GM18867 (cell line): ENCODE measurements at regions not wholly inside any gene's neighbourhood (a gene's known extent, or its start where the extent isn't known, plus 50 kb on each side); places are given as distances from the start of the nearest gene placed in this dataset.

Experiments used
- ATAC-seq: cut with Tn5 transposase; IDR thresholded peaks from one replicate; pipeline ENCODE4 v1.9.1; 2021; ENCODE audit warnings: mild to moderate bottlenecking, moderate library complexity; ENCODE audit not compliant: unreplicated experiment

DNA sequence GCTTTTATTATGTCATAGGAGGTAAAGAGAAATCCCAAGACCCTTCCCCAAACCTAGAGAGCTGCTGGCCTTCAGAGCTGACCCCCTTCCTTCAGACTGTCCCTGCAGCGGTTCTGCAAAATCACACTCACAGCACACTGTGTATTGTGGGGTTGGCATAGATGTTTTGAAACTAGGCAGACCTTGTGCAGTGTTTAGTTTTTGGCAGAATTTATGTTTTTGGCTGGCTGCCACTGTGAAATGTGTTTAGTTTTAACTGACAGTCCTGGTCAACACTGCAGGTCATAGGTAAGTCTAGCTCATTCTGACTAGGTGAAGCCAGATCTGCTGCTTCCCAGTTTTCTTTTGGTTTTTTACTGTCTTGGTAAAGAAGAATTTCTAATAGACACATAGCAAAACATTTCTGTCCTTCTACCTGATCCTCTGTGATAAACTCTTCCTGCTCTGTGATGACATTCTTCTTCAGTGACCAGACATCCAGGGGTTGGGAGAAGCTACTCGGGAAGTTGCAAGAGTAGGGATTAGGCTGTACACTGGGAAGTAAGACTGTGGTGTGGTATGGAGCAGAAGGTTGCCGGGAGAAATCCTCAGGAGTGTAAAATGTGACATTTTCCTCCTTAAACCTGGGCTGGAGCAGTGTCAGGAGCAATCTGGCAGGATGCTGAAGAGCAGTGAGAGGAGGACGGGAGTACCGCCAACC, 209.6 kb upstream of the MCTP2 start:
- ATAC-seq = no peak

DNA sequence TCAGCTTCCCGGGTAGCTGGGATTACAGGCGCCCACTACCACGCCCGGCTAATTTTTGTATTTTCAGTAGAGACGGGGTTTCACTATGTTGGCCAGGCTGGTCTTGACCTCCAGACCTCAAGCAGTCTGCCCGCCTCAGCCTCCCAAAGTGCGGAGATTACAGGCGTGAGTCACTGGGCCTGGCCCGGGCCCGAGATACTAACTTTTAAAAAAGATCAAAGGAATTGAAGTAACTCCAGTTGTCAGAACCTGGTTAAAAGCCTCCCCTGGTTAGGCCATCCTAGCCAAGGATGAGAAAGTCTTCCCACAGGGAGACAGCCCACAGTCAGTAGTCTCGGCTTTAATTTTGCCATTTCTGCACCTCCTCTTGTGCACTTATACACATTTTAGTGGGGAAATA, 212.3 kb upstream of the MCTP2 start:
- no peak for ATAC-seq

DNA sequence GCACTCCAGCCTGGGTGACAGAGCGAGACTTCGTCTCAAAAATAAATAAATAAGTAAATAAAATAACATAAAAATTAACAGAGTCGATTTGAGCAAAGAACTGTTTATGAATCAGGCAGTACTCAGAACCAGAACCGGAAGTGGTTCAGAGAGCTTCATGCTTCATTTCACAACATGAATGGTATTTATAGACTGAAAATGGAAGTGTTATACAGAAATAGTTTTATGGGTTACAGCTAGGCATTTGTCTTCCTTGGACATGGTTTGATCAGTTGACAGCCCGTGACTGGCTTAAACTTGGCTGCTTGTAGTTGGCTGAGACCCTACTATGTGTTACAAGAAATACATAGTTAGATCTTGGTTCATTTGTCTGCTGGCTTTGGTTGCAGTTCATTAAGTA, 216.0 kb upstream of the MCTP2 start:
- ATAC-seq = no peak

DNA sequence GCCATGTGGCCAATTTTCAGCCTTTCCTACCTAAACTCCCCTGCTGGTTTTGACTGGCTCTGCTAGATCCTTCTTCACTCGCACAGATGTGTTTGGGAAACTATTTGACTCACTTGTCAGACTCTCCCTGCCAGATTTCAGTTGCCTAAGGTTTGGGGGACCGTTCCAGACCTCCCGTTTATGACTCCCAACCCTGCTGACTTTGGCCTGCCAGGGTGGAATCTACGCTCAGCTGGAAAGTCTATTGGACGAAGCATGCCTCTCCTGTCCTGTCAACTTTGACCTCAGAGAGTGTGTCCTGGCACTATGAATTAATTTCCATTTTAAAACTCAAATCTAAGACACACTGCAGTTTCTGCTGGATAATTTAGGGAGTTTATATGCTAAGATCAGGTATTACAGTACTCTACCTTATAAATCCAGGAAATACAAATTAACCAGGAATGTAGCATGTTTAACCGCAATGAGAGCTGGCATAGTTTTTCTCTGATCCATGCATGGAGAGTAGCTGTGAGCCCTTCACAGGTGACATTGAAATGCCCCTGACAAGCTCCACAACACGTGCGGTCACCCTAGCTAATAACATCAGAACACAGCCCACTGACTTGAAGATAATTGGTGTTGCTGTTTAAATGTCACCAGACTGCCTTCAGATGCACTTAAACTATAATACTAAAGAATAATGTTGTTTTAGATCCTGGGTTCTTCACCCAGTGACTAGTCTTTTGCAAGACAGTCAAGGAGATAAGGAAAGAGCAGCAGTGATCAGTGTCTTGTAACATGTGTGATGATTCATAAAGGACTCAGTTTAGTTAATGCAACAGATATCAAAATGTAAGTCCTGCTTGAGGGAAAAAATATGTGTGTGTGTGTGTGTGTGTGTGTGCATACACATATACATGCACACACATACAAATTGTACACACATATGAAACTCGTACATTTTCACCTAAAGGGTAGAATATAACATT, 223.0 kb upstream of the MCTP2 start:
- ATAC-seq = no peak

DNA sequence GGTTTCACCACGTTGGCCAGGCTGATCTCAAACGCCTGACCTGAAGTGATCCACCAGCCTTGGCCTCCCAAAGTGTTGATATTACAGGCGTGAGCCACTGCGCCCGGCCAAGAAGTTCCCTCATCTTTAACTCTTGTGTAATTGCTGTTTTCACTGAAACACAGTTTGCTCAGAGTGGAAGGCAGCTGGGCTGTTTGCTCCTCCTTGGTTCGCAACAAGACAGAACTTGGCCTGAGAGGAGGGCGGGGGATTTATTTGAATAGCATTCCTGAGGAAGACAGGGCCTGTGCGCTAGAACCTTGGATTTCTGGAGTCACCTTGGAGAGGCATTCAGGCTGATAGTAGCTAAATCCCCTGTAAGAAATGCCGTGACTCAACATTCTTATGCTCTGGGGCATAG, 226.7 kb upstream of the MCTP2 start:
- ATAC-seq = no peak

DNA sequence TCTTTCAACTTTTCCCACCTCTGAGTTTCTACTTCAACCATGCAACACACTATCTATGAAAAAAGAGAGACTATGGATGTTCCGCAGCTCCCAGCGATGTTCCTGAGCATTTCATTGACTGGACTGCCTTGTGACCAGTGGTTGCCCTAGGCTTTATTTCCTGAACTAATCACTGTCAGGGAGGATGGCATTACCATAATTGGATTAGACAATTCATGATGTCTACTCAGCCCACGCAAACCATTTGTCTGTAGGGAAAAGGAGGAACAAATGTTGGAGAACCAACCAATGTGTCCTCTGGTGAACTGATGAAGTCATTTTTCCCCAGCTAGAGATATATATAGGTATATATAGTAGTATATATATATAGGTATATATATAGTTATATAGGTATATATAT, 229.3 kb upstream of the MCTP2 start:
- no peak for ATAC-seq

DNA sequence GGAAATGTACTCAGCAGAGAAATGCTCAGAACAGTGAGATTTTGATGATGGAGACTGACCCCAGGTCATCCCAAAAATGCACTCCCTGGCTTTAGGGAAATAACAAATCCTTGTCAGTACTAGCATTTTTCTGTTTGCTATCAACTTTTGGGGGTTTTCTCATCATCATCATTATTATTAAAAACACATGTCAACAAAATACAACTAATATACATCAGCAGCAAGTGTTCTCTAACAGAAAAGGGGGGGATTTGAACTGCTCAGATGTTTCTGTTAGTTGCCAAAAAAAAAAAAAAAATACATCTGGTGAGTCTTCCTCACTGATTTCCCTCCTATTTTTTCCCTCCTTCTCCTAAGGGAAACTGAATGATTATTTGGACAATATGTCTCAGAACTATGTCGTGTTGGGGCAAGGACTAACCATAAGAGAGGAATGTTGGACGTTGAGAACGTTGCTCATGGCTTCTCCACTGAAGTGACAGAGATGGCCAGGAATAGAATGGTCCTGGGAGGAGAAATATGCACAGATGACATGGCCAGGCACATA, 230.0 kb upstream of the MCTP2 start:
- no peak for ATAC-seq

DNA sequence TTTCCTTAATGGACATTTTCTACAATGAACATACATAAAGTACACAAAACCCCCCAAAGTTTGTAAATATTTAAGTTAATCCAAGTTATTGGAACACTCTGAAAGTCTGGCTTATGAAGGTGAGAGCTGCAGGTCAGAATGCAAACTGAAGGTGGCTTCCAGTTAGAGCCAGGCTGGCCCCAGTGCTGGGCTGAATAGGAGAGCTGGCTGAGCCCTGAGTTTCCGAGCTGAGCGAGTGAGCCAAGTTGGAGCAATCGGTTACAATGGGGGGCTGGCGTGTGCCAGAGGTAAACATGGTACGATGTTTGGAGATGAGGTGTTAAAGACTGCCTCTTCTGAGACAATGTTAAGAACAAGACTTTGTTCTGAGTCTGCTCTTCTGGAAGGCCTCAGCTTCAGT, 230.8 kb upstream of the MCTP2 start:
- no peak for ATAC-seq

DNA sequence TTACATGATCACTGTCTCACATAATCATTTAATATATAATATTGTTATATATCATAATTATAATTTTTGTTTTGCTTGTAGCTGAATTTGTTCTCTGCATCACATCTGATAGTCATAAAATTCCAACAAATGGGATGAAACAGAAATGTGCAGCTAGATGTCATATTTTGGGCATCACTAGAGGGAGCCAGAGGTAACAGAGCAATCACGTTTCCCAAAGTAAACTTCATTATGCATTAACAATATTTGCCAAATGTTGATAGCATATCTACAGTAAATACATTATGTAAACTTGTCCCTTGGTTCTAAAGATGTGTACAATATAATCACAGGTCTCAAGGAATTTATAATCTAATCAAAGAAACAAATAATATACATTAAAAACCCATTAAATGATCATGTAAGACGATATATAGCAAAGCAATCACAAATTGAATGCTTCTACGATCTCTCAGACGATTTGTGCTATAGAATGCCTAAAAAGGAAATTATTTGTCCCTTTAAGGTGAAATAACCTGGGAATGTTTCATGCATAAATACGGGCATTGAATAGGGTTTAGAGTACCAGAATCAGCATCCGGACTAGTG, 234.2 kb upstream of the MCTP2 start:
- ATAC-seq = no peak

DNA sequence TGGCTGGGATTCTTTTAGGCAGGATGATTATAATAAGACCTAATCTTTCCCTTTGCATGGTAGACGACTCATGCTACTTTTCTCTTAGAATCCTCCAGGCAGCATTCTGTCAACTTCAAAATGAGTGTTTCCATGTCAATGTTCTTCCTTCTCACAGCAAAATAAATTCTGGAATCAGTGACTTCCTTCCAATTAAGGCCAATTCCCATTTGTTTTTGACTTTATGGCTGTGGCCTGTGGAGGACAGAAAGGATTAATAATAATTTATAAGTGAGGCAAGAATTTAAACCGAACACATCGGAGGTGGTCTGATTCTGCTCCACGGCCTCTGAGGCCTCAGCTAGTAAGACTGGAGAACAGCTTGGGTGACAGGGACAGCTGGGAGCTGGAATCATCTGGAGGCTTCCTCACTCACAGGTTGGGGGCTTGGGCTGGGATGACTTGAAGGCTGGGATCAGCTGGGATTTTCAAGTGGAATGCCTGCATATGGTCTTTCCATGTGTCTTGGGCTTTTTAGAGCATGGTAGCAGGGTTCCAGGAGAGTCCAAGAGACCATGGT, 241.8 kb upstream of the MCTP2 start:
- ATAC-seq = no peak

DNA sequence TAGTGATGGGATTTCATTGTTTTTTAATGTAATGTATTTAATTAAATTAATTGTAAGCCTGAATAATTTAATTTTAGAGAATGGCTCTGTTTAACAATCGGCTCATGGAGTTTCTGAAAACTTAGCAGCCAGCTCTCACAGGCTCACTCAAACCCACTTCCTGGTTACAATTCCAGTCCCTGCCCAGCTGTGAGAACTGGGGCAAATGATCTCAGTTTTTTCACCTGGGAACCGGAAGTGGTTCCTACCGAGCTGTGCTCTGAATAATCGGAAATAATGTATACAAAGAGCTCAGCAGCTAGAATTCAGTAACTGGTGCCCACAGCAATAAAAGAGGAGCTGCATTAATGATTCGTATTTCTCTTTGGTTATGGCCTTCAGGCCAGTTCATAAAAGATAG, 244.3 kb upstream of the MCTP2 start:
- ATAC-seq = no peak

DNA sequence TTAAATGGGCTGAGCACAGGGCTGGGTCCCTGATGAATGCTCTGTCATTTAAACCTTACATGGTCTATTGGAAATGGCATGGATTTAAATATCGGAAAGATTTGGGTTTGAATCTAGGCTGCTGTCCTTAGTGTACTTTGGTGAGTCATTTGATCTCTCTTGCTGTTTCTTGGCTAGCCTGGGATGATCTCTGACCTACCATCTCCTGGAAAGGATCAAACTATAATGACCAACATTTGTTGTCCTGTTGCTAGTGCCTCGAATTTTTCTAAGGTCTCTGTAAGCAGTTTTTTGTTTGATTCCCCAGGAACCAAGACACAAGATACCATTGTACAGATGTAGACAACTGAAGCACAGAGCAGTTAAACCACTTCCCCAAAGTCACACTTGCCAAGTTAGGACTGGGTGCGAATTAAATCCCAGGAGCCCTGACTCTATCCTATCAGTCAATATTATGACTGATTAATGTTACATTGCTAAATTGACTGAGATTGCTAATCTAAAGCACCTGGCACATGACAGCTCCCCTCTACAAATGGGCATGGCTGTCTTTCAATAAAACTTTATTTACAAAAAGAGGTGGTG, 244.9 kb upstream of the MCTP2 start:
- no peak for ATAC-seq

DNA sequence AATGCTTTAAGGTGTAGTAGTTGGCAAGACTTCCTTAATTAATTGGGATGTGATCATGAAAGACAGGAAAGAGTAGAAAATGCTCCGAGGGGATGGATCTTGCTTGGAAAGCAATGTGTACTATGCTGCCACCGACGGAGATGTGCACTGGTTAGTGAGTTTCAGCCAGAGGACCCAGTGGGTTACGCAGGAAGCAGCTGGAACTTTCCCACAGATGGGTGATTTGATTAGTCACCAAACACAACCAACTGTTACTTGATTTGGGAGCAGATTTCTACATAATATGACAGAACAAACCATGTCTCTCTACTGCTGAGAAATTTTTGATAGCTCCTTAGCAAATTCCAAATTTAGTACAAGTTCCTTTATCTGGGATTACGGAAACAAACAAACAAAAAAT, 245.4 kb upstream of the MCTP2 start:
- ATAC-seq = no peak

DNA sequence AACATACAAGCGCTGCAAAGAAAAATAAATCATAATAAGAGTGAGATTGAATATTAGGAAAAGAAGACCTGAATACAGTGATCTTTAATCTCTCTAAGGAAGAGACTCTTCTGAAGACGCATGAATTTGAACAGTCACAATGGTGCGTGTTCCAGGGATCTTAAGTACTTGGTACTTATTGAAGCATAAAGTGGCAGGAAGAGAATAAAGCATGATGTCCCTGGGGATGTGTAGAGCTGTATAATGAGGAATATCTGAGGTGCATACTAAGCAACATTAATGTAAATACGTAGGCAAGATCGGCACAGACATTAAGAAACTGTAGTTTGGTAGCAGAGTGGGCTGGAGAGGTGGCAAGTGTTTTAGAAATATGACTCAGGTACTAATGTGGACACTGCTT, 246.2 kb upstream of the MCTP2 start:
- no peak for ATAC-seq

DNA sequence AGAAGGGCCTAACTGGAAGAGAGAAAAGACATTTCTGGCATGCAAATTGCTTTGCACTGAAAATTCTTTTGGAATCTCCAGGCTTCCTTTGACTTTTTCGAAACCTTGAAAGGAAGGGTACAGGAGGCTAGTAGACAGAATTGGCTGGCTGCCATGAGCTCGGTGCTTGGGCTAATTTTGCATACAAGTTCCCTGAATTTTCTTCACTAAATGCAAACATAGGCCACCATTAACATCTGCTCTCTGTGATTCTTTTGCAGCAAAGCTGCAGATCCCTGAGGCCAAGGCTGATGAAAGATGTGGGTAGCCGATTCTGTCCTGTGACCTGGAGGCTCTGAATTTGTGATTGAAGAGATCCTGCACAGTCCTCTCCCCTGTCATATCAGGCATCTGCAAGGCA, 247.8 kb upstream of the MCTP2 start:
- ATAC-seq = no peak

DNA sequence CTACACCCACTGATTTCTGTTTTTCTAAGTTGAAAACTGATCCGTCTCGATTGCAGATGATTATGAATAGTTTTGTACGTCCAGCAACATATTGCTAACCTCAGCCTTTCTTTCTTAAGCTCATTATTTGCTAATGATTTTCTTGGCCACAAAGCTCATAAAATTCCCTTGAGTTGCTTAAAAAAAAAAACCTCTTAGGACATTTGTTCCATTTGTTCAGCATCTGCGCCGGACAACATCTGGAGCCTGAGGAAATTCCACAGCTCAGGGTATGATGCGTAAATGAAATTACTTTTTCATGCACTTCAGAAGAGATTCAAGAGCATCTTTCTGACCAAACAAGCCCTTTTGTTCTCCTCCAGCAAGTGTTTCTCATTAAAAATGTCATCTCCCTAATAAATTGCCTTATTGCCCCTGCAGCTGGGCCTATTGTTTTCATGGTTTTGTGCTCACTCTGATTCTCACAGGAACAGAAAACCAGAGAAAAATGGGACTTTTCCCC, 249.1 kb upstream of the MCTP2 start:
- no peak for ATAC-seq

DNA sequence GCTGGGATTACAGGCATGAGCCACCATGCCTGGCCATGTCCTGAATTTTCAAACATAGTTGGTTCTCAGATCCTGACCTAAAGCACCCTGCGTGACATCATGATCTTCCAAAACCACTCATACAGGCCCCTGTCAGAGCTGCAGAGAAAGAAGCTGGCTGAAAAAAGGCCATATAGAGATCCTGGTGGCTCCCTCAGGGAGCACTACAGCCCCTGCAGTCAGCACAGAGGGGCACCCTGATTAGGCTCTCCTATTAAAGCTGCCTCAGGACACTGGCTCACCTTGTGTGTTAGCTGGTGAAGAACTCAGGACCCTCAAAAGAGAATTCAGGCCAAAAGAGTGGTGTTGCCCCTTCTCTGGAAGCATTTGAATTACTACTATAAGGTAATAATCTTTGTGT, 249.7 kb upstream of the MCTP2 start:
- ATAC-seq = no peak

DNA sequence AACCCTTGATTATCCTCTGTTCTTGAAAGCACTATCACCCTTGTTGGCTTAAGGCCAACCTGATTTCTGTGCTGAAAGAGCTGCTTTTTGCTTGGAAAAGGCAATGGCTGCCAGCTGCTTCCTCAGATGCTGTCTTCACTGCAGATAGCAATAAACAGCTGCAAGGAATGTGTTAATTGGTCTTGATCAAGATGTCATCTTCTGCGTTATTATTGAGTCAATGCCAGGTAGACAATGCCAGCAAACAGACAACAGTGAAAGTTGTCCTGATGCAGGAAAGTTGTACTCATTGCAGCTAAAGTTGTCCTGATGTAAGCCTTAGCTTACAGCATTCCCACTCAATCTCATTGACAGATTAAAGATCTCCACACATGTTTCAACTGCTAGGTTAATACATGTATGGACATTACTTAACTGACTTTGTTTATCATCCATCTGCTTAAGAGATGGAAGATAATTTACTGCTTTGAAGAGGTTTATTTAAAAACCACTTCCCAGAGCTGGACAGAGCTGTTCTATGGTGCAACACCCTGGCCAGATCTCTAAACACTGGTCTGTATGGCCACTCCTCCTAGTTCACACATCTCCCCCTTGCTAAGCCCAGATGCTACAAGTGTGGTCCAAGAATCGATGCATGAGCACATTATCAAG, 251.0 kb upstream of the MCTP2 start:
- ATAC-seq = no peak

DNA sequence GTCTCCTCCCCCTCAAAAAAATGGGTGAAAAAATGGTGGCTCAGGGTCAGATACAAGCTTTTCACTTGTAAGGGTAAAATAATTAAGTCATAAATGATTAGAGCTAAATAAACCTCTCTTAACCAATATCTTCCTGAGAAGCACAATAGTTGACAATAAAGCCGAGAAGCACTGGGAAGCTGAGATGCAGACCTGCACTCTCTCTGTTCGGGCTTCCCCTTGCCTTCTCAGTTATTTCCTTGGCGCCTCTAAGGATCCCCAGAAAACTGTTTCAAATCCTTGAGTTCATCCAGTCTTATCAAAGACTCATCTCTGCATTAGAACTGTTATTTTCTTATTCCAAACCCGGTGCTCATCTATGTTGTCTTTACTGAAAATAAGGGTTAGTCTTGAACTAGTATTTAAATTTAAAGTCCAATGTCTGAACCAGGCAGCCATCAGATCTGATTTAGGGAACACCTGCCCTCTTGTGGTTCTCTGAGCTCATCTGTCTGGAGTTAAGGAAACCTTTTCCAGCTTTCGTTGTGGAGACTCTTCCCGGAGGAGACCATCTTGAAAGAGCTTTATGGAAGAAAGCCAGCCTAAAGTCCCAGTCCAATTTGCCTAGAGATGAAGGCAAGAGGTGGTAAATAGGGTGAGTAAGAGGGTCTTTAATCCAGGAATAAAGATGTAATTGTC, 256.4 kb upstream of the MCTP2 start:
- ATAC-seq = no peak

DNA sequence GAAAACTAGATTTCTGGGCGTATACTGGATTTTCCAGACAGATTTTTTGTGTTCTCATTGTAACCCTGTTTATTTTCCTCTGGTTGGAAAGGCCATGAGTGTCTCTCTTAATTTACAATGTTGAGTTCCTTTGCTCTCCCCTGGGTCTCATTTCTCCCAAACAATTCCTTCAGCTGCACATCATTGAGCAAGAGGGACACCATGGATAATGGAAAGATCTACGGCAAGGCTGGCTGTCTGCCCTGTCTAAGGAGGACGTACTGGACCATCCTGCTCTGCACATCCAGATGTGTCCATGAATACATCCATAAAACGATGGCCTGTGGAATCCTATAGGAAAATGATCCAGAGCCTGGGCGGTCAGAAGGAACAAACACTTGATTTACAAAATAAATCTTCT, 258.1 kb upstream of the MCTP2 start:
- no peak for ATAC-seq
